BLaER1 treated with 17β-estradiol and CSF1 and Interleukin-3, amounts not matched to agents 10 nM and 100 nM (cell line): ENCODE measurements at regions not wholly inside any gene's neighbourhood (a gene's known extent, or its start where the extent isn't known, plus 50 kb on each side); places are given as distances from the start of the nearest gene placed in this dataset.
"Not testable (repeated sequence)": the region's sequence is repeated elsewhere in the genome, so short reads cannot be mapped to it uniquely, and the experiment has no call there.

Experiments
- H3K27ac ChIP-seq, 11 experiments: shearing (Covaris generic); formaldehyde crosslinking; 2 replicates each; pipeline ENCODE4 v1.8.1; 2022
- H3K27me3 ChIP-seq, 11 experiments: shearing (Covaris generic); formaldehyde crosslinking; 2 replicates each; pipeline ENCODE4 v1.8.1; 2022
- H3K36me3 ChIP-seq, 11 experiments: shearing (Covaris generic); formaldehyde crosslinking; 2 replicates each; pipeline ENCODE4 v1.8.1; 2022
- H3K4me1 ChIP-seq, 10 experiments: shearing (Covaris generic); formaldehyde crosslinking; 2 replicates each; pipeline ENCODE4 v1.8.1; 2022
- H3K4me2 ChIP-seq, 11 experiments: shearing (Covaris generic); formaldehyde crosslinking; 2 replicates each; pipeline ENCODE4 v1.8.1; 2022
- H3K4me3 ChIP-seq, 10 experiments: shearing (Covaris generic); formaldehyde crosslinking; 2 replicates each; pipeline ENCODE4 v1.8.1; 2022
- H3K9ac ChIP-seq, 11 experiments: shearing (Covaris generic); formaldehyde crosslinking; 2 replicates each; pipeline ENCODE4 v1.8.1; 2022
- H3K9me3 ChIP-seq, 11 experiments: shearing (Covaris generic); formaldehyde crosslinking; replicated peaks in 1 of 11; 2 replicates each; pipeline ENCODE4 v1.8.1; 2022
- H4K20me1 ChIP-seq, 11 experiments: shearing (Covaris generic); formaldehyde crosslinking; 2 replicates each; pipeline ENCODE4 v1.8.1; 2022
- Cebpa-rat ChIP-seq, 11 experiments: shearing (Covaris generic); IDR thresholded peaks; 2 replicates each; pipeline ENCODE4 v1.8.1; 2022

- TF ChIP-seq Cebpa-rat (IDR thresholded peaks at IDR 0.05) = no peak
- H3K27me3 ChIP-seq = no peaks in the 10 kb centered on the region
Measured at GRCh38 chr6:37756135-37756534, 58.5 kb upstream of the MDGA1 start.

DNA sequence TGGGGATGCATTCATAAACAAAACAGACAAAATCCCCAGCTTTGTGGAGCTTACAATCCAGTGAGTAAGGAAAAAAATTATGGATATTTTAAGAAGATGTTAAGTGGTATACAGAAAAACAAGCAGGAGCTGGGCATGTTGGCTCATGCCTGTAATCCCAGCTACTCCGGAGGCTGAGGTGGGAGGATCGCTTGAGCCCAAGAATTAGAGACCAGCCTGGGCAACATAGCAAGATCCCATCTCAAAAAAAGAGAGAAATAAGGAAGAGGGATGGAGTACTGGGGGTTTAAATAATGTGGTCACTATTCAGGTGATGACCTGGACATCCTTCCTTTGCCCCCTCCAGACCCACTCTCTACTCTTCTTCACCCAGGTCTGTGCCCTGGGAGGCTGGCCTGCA is 55.0 kb upstream of the MDGA1 start:
- Histone ChIP-seq H3K4me3 (no peak overlapping the region), H4K20me1 (no peaks in the 10 kb centered on the region), H3K4me2 (no peak overlapping the region), H3K36me3 (no peaks in the 10 kb centered on the region), H3K4me1 (no peaks in the 10 kb centered on the region), H3K27ac (no peak overlapping the region), H3K27me3 (no peaks in the 10 kb centered on the region), H3K9ac (no peak overlapping the region), H3K9me3 (no peaks in the 10 kb centered on the region)
- no peak for TF ChIP-seq Cebpa-rat (IDR thresholded peaks at IDR 0.05)

More at GRCh38 chr6:37756135-37756534, 58.5 kb upstream of the MDGA1 start:
- H3K36me3 ChIP-seq = no peaks in the 10 kb centered on the region
- no peaks in the 10 kb centered on the region for H3K4me1 ChIP-seq
- no peaks in the 10 kb centered on the region for H3K9me3 ChIP-seq
- no peak overlapping the region for H3K27ac ChIP-seq
- no peaks in the 10 kb centered on the region for H4K20me1 ChIP-seq
- no peak overlapping the region for H3K4me3 ChIP-seq
- no peak overlapping the region for H3K4me2 ChIP-seq
- H3K9ac ChIP-seq = no peak overlapping the region

DNA sequence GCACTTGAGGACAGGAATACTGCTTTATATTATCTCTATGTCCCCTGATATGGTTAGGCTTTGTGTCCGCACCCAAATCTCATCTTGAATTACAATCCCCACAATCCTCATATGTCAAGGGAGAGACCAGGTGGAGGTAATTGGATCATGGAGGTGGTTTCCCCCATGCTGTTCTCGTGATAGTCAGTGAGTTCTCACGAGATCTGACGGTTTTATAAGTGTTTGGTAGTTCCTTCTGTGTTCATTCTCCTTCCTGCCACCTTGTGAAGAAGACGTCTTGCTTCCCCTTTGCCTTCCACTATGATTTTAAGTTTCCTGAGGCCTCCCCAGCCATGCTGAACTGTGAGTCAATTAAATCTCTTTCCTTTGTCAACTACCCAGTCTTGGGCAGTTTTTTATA is 51.7 kb upstream of the MDGA1 start:
- H3K4me2 ChIP-seq, H3K9ac ChIP-seq, H4K20me1 ChIP-seq, H3K9me3 ChIP-seq, H3K27ac ChIP-seq, H3K36me3 ChIP-seq, H3K4me1 ChIP-seq, H3K27me3 ChIP-seq, H3K4me3 ChIP-seq: not testable (repeated sequence)

- H4K20me1 ChIP-seq = no peaks in the 10 kb centered on the region
- H3K4me2 ChIP-seq = no peak overlapping the region
- H3K27ac ChIP-seq = no peak overlapping the region
- H3K4me3 ChIP-seq = no peak overlapping the region
- TF ChIP-seq Cebpa-rat (IDR thresholded peaks at IDR 0.05) = no peak
- H3K9ac ChIP-seq = no peak overlapping the region
- no peaks in the 10 kb centered on the region for H3K4me1 ChIP-seq
- H3K27me3 ChIP-seq = no peaks in the 10 kb centered on the region
- peaks cover 0 to 7% (median 0%) of the 10 kb centered on the region in 11 experiments; a peak in 1 of 22 replicates for H3K9me3 ChIP-seq
- H3K36me3 ChIP-seq = no peaks in the 10 kb centered on the region
Measured at GRCh38 chr6:37748118-37748517, 50.4 kb upstream of the MDGA1 start.
